Endothelial cell (in vitro differentiated cells): ENCODE measurements at regions not wholly inside any gene's neighbourhood (a gene's known extent, or its start where the extent isn't known, plus 50 kb on each side); places are given as distances from the start of the nearest gene placed in this dataset.

Experiments
- DNase-seq: peaks from one replicate; pipeline ENCODE4 v3.0.0; 2021; ENCODE audit warnings: low spot score
- H3K27ac Mint-ChIP-seq: one replicate; pipeline ENCODE4 v1.8.0; 2021; ENCODE audit warnings: mixed read lengths, inconsistent platforms; ENCODE audit not compliant: unreplicated experiment
- H3K27me3 Mint-ChIP-seq: one replicate; pipeline ENCODE4 v1.8.0; 2021; ENCODE audit warnings: mild to moderate bottlenecking, moderate library complexity, mixed read lengths, inconsistent platforms; ENCODE audit not compliant: unreplicated experiment
- H3K36me3 Mint-ChIP-seq: one replicate; pipeline ENCODE4 v1.8.0; 2021; ENCODE audit warnings: mild to moderate bottlenecking, low read depth, mixed read lengths, inconsistent platforms; ENCODE audit not compliant: unreplicated experiment
- H3K4me1 Mint-ChIP-seq: one replicate; pipeline ENCODE4 v1.8.0; 2021; ENCODE audit warnings: mild to moderate bottlenecking, mixed read lengths, inconsistent platforms; ENCODE audit not compliant: unreplicated experiment
- H3K4me3 Mint-ChIP-seq: one replicate; pipeline ENCODE4 v1.8.0; 2021; ENCODE audit warnings: mild to moderate bottlenecking, mixed read lengths, inconsistent platforms; ENCODE audit not compliant: unreplicated experiment
- H3K9me3 Mint-ChIP-seq: one replicate; pipeline ENCODE4 v1.8.0; 2021; ENCODE audit warnings: mixed read lengths, inconsistent platforms; ENCODE audit not compliant: unreplicated experiment
- TF ChIP-seq, protein P1 (sequence below): fragments of 200-600 bp; sonication (generic); IDR thresholded peaks from one replicate; pipeline ENCODE4 v1.5.0; 2021; ENCODE audit warnings: antibody characterized with exemption; ENCODE audit not compliant: unreplicated experiment

DNA sequence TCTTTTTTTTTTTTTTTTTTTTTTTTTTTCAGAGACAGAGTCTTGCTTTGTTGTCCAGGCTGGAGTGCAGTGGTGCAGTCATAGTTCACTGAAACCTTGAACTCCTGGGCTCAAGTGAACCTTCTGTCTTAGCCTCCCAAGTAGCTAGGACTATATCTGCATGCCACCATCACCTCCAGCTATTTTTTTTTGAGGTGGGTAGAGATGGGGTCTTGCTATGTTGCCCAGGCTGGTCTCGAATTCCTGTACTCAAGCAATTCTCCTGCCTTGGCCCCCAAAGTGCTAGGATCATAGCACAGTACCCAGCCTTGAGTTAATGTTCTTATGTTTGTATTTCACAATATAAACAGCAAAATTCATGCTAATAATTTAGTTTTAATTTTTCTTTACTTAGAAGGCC lies 62.9 kb upstream of the IGFBP2 start:
- TF ChIP-seq, protein P1, sequence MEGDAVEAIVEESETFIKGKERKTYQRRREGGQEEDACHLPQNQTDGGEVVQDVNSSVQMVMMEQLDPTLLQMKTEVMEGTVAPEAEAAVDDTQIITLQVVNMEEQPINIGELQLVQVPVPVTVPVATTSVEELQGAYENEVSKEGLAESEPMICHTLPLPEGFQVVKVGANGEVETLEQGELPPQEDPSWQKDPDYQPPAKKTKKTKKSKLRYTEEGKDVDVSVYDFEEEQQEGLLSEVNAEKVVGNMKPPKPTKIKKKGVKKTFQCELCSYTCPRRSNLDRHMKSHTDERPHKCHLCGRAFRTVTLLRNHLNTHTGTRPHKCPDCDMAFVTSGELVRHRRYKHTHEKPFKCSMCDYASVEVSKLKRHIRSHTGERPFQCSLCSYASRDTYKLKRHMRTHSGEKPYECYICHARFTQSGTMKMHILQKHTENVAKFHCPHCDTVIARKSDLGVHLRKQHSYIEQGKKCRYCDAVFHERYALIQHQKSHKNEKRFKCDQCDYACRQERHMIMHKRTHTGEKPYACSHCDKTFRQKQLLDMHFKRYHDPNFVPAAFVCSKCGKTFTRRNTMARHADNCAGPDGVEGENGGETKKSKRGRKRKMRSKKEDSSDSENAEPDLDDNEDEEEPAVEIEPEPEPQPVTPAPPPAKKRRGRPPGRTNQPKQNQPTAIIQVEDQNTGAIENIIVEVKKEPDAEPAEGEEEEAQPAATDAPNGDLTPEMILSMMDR = no peak
- no peak for DNase-seq
- H3K9me3 Mint-ChIP-seq = no peaks in the 10 kb centered on the region
- H3K4me1 Mint-ChIP-seq = no peaks in the 10 kb centered on the region
- H3K36me3 Mint-ChIP-seq = no peaks in the 10 kb centered on the region
- no peak overlapping the region for H3K4me3 Mint-ChIP-seq
- H3K27ac Mint-ChIP-seq = no peak overlapping the region
- H3K27me3 Mint-ChIP-seq = peaks cover 3% of the 10 kb centered on the region

DNA sequence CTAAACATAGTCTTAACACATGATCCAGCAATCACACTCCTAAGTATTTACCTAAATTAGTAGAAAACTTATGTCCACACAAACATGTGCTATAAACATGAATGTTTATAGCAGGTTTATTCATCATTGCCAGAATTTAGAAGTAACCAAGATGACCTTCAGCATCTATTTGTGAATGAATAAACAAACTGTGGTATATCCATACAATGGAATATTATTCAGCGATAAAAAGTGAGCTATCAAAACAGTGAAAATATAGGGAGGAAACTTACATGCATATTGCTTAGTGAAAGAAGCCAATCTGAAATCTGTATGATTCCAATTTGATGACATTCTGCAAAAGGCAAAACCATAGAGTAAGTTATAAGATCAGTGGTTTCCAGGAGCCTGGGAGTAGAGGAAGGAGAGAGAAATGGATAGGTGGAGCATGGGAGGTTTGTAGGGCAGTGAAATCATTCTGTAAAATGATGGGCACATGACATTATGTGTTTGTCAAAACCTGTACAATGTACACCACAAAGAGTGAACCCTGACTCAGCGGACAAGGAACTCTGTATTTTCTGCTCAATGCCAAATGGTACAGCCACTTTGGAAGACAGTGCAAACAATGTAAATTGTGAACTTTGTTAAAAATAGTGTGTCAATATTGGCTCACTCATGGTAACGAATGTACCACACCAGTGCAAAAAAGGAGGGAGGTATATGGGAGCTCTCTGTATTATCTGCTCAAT lies 61.9 kb upstream of the IGFBP2 start:
- Mint-ChIP-seq H3K9me3 (no peaks in the 10 kb centered on the region), H3K27me3 (peaks cover 3% of the 10 kb centered on the region), H3K4me3 (peak overlapping the region; percentile 35), H3K4me1 (no peaks in the 10 kb centered on the region), H3K27ac (no peak overlapping the region), H3K36me3 (no peaks in the 10 kb centered on the region)
- TF ChIP-seq, protein P1 = no peak
- DNase-seq = no peak

DNA sequence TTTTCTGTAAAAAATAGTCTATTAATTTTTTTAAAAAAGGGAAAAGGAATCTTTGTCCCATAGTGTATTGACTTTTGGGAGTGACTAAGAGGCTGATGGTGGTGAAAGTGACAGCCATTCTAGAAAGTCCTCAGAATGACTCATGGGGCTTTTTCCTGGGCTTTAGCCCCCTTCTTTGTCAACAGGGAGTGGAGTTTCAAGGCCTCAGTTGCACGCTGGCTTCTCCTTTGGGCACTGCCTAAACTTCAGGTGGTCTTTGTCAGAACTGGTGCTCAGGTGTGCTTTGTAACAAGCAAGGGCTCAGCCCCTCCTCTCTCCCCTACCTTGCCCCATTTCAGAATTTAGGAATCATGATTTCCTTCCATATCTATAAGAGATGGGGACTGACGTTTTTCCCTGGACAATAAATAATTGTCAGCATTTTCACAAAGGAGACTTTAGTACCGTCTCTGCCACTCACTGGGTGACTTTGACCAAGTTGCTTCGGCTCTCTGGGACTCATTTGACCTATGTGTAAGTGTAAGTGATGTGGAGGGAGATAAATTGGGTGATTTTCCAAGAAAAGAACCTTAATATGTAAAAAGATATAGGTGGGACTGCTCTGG lies 61.2 kb upstream of the IGFBP2 start:
- Mint-ChIP-seq H3K27me3 (peaks cover 3% of the 10 kb centered on the region), H3K9me3 (no peaks in the 10 kb centered on the region), H3K4me1 (no peaks in the 10 kb centered on the region), H3K27ac (no peak overlapping the region), H3K4me3 (no peak overlapping the region), H3K36me3 (no peaks in the 10 kb centered on the region)
- DNase-seq = no peak
- TF ChIP-seq, protein P1 = no peak

DNA sequence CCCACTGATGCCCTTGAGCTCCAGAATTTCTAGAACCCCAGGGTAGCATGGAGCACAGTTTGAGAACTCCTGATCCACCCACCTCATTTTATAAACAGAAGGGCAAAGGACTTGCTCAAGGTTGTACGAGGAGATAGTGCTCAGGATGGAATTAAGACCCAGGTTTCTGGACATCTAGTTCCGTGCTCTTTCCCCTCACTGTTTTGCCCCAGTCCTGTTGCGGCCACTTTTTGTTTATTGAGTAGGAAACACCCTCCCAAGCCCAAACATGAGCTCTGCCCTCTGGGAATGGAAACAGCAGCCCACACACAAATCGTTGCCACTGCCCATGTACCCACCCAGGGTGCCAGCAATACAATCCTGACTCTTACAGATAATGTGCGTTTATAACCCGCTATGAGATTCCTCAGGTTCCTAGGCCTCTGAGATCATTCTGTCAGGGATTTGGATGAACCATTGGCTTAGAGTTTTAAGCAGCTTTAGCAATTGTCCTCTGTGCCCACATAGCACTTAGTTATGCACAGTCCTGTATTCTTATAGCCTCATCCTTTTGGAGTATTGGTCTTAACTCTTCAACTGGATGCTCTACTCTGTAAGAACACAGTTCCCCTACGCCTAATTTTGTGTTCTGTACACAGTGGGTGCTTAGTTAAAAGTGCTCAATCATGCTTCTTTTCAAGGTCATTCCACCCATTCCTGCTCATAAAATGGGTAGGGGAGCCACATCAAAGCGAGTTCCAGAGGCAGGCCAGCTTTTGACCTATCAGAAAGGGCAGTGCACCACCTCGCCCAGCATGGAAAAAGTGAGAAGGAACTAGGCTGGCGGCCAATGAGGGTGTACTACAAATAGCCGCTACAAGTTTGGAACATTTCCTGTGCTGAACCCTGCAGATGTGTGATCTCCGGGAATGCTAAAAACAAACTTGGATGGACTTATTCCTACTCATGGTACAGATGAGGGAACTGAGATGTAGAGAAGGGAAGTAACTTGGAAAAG lies 60.3 kb upstream of the IGFBP2 start:
- Mint-ChIP-seq H3K27ac (no peak overlapping the region), H3K36me3 (no peaks in the 10 kb centered on the region), H3K4me1 (no peaks in the 10 kb centered on the region), H3K9me3 (no peaks in the 10 kb centered on the region), H3K4me3 (no peak overlapping the region), H3K27me3 (peaks cover 3% of the 10 kb centered on the region)
- TF ChIP-seq, protein P1 = no peak
- no peak for DNase-seq
